WI38 (cell line): ENCODE measurements at regions not wholly inside any gene's neighbourhood (a gene's known extent, or its start where the extent isn't known, plus 50 kb on each side); places are given as distances from the start of the nearest gene placed in this dataset.
"Not testable (repeated sequence)": the region's sequence is repeated elsewhere in the genome, so short reads cannot be mapped to it uniquely, and the experiment has no call there.

Source experiments
- H3K4me3 ChIP-seq: 2 replicates; pipeline ENCODE4 v1.5.1; 2011; ENCODE audit warnings: low read depth, mild to moderate bottlenecking, control low read depth, low read length
- CTCF ChIP-seq: IDR thresholded peaks from 2 replicates; pipeline ENCODE4 v1.5.1; 2012; ENCODE audit warnings: low read depth, mild to moderate bottlenecking, control low read depth, low read length

- no peak overlapping the region for H3K4me3 ChIP-seq
- no peak for TF ChIP-seq CTCF
Observed at GRCh38 chr3:20503394-20504082, 317.5 kb upstream of the SGO1 start.

GRCh38 chr3:20490996-20491395 is 305.0 kb upstream of the SGO1 start:
- no peak overlapping the region for H3K4me3 ChIP-seq

GRCh38 chr3:20488151-20488550 is 302.1 kb upstream of the SGO1 start:
- H3K4me3 ChIP-seq: no peak overlapping the region
- TF ChIP-seq CTCF: no peak

More at GRCh38 chr3:20490996-20491395, 305.0 kb upstream of the SGO1 start:
- TF ChIP-seq CTCF: no peak

DNA sequence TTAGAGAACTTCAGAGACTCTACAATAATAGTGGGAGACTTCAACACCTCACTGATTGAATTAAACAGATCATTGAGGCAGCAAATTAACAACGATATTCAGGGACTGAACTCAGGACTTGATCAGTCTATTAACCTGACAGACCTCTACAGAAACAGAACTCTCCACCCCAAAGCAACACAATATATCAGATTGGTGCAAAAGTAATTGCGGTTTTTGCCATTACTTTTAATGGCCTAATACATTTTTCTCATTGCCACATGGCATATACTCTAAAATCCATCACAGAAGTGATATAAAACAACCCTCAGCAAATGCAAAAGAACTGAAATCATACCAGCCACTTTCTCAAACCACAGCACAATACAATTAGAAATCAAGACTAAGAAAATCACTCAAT is 298.1 kb upstream of the SGO1 start:
- TF ChIP-seq CTCF: no peak
- no peak overlapping the region for H3K4me3 ChIP-seq

DNA sequence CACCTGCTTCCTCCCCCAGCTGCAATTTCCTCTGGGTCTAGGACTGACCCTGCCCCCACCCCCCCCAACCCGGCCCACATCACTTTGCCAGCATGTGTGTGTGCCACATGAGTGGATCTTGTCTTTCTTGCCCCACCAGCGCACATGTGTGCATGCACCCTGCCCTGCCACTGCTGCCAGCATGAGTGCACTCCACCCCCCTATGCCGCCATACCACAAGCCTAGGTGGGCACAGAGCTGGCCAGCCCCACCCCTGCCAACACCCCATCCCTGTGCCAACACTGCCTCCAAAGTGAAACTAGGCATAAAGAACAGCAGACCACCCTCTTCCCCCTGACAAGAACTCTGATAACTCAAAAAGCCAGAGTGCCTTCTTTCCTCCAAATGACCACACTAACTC is 296.3 kb upstream of the SGO1 start:
- no peak overlapping the region for H3K4me3 ChIP-seq
- no peak for TF ChIP-seq CTCF

DNA sequence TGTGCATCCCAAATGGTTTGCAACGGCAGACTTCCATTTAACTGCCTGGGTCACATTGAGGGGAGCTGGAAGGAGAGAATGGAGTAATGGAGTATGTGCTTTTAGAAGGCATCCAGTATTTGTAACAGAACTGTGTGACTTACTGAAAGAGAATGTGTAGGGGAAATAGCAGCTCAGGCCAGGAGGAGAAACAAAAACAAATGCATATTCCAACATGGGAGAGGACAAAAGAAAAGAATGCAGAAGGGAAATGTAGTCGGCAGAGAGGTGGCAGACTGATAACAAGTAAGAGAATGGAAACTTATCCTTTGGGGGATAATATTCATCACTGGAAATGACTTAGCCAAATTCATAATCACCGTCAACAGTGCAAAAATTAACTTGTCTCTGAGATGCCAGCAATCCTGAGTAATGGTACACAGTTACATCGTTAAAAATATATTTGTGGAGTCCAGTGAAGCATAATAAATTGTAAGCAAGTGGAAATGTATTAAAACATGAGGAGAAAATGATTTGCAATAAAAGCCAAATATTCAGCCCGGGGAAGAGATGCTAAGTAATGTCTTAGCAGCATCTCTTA is 294.9 kb upstream of the SGO1 start:
- TF ChIP-seq CTCF: no peak
- H3K4me3 ChIP-seq: no peak overlapping the region

GRCh38 chr3:20478436-20478835 is 292.4 kb upstream of the SGO1 start:
- no peak overlapping the region for H3K4me3 ChIP-seq
- TF ChIP-seq CTCF: no peak

DNA sequence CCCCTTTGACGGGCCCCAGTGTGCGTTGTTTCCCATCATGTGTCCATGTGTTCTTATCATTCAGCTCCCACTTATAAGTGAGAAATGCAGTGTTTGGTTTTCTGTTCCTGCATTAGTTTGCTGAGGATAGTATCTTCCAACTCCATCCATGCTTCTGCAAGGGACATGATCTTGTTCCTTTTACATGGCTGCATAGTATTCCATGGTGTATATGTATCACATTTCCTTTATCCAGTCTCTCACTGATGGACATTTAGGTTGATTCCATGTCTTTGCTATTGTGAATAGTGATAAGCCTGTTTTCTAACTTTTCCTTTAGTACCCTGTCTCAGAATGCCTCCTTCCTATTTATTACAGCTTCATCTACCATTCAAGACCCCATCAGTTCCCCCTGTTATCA is 278.2 kb upstream of the SGO1 start:
- H3K4me3 ChIP-seq: not testable (repeated sequence)
